Brain microvascular endothelial cell (primary cell): ENCODE measurements at regions not wholly inside any gene's neighbourhood (a gene's known extent, or its start where the extent isn't known, plus 50 kb on each side); places are given as distances from the start of the nearest gene placed in this dataset.

ENCODE experiments used
- DNase-seq: peaks from one replicate; pipeline ENCODE4 v3.0.0-alpha.2; 2020
- H3K27ac ChIP-seq: fragments of 250-450 bp; sonication (Bioruptor Pico); 2 replicates; pipeline ENCODE4 v1.5.1; 2020; ENCODE audit warnings: mild to moderate bottlenecking, moderate library complexity
- H3K27me3 ChIP-seq: fragments of 250-450 bp; sonication (Bioruptor Pico); replicated peaks from 2 replicates; pipeline ENCODE4 v1.5.1; 2020; ENCODE audit warnings: mild to moderate bottlenecking
- H3K36me3 ChIP-seq: fragments of 250-450 bp; sonication (Bioruptor Pico); replicated peaks from 2 replicates; pipeline ENCODE4 v1.5.1; 2020; ENCODE audit warnings: mild to moderate bottlenecking
- H3K4me3 ChIP-seq: 2 replicates; pipeline ENCODE4 v1.5.1; 2011; ENCODE audit warnings: low read depth, mild to moderate bottlenecking, control low read depth, low read length, moderate library complexity
- CTCF ChIP-seq: IDR thresholded peaks from 2 replicates; pipeline ENCODE4 v1.5.1; 2011; ENCODE audit warnings: low read depth, mild to moderate bottlenecking, moderate library complexity, low read length, control low read depth, inconsistent platforms; ENCODE audit errors: missing control alignments
- in situ Hi-C: cut with HindIII; loops from 2 replicates; pipeline ENCODE4 v1.10.0; 2017; ENCODE audit warnings: low sequenced_read_pairs, low pct_ligation_motif_present

- no peak overlapping the region for H3K4me3 ChIP-seq
- no peaks in the 10 kb centered on the region for H3K36me3 ChIP-seq
- no peak for TF ChIP-seq CTCF
- no peak for DNase-seq
- no peak overlapping the region for H3K27ac ChIP-seq
- in situ Hi-C loops: no loop called here
- H3K27me3 ChIP-seq: no peaks in the 10 kb centered on the region
These were observed 267.7 kb upstream of the SLC35B3 start for GRCh38 chr6:8703059-8703458.

- H3K36me3 ChIP-seq: no peaks in the 10 kb centered on the region
- H3K27me3 ChIP-seq: no peaks in the 10 kb centered on the region
- no peak for DNase-seq
- H3K4me3 ChIP-seq: no peak overlapping the region
- no peak for TF ChIP-seq CTCF
- H3K27ac ChIP-seq: no peak overlapping the region
- in situ Hi-C loops: no loop called here
These were observed 253.5 kb upstream of the SLC35B3 start for GRCh38 chr6:8688821-8689220.

- no peak overlapping the region for H3K4me3 ChIP-seq
- no peak for TF ChIP-seq CTCF
- H3K36me3 ChIP-seq: no peaks in the 10 kb centered on the region
- DNase-seq: no peak
- in situ Hi-C loops: no loop called here
- H3K27ac ChIP-seq: no peak overlapping the region
- no peaks in the 10 kb centered on the region for H3K27me3 ChIP-seq
These were observed 250.7 kb upstream of the SLC35B3 start for GRCh38 chr6:8686077-8686476.

- Histone ChIP-seq H3K27ac (no peak overlapping the region), H3K36me3 (no peaks in the 10 kb centered on the region), H3K4me3 (no peak overlapping the region), H3K27me3 (no peaks in the 10 kb centered on the region)
- in situ Hi-C loops: no loop called here
- TF ChIP-seq CTCF: no peak
- DNase-seq: no peak
These were observed 247.9 kb upstream of the SLC35B3 start for GRCh38 chr6:8683204-8683603.

- in situ Hi-C loops: no loop called here
- H3K27me3 ChIP-seq: no peaks in the 10 kb centered on the region
- no peak for DNase-seq
- no peak overlapping the region for H3K4me3 ChIP-seq
- no peak overlapping the region for H3K27ac ChIP-seq
- no peak for TF ChIP-seq CTCF
- no peaks in the 10 kb centered on the region for H3K36me3 ChIP-seq
These were observed 244.5 kb upstream of the SLC35B3 start for GRCh38 chr6:8679823-8680222.

- TF ChIP-seq CTCF: no peak
- in situ Hi-C loops: no loop called here
- DNase-seq: no peak
These were observed 243.1 kb upstream of the SLC35B3 start for GRCh38 chr6:8678466-8678865.

More at GRCh38 chr6:8678466-8678865, 243.1 kb upstream of the SLC35B3 start:
- Histone ChIP-seq H3K36me3 (no peaks in the 10 kb centered on the region), H3K4me3 (no peak overlapping the region), H3K27me3 (no peaks in the 10 kb centered on the region), H3K27ac (no peak overlapping the region)
